GM18870 (cell line): ENCODE measurements at regions not wholly inside any gene's neighbourhood (a gene's known extent, or its start where the extent isn't known, plus 50 kb on each side); places are given as distances from the start of the nearest gene placed in this dataset.
A peak's percentile ranks its signal among the peaks of the same experiment; 100 is the strongest.
"Not testable (repeated sequence)": the region's sequence is repeated elsewhere in the genome, so short reads cannot be mapped to it uniquely, and the experiment has no call there.

ENCODE experiments used
- ATAC-seq: cut with Tn5 transposase; IDR thresholded peaks from one replicate; pipeline ENCODE4 v1.9.1; 2021; ENCODE audit warnings: moderate library complexity; ENCODE audit not compliant: unreplicated experiment

DNA sequence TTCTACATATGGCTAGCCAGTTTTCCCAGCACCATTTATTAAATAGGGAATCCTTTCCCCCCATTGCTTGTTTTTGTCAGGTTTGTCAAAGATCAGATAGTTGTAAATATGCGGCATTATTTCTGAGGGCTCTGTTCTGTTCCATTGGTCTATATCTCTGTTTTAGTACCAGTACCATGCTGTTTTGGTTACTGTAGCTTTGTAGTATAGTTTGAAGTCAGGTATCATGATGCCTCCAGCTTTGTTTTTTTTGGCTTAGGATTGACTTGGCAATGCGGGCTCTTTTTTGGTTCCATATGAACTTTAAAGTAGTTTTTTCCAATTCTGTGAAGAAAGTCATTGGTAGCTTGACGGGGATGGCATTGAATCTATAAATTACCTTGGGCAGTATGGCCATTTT lies 60.0 kb upstream of the GPC3 start:
- ATAC-seq = not testable (repeated sequence)

DNA sequence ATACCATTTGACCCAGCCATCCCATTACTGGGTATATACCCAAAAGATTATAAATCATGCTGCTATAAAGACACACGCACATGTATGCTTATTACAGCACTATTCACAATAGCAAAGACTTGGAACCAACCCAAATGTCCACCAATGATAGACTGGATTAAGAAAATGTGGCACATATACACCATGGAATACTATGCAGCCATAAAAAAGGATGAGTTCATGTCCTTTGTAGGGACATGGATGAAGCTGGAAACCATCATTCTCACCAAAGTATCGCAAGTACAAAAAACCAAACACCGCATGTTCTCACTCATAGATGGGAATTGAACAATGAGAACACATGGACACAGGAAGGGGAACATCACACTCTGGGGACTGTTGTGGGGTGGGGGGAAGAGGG lies 81.7 kb upstream of the GPC3 start:
- not testable (repeated sequence) for ATAC-seq

DNA sequence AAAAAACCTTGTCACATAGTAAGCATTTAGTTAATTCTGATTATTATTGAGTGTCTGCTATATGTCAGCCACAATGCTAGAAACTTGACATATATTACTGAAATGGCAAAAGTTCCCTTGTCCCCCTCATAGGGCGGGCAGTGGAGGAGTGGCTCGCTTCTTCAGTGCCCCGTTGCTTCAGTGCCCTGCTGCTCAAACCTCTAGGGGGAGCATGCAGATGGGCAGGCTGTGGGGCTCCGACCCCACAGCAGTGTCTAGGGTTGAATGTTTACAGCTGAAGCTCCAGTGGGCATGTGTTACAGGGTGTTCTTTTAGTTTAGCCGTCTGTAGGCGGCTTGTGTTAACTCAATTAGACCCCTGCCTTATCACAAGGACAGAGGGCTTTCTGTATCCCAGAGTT lies 86.5 kb upstream of the GPC3 start:
- ATAC-seq = not testable (repeated sequence)

DNA sequence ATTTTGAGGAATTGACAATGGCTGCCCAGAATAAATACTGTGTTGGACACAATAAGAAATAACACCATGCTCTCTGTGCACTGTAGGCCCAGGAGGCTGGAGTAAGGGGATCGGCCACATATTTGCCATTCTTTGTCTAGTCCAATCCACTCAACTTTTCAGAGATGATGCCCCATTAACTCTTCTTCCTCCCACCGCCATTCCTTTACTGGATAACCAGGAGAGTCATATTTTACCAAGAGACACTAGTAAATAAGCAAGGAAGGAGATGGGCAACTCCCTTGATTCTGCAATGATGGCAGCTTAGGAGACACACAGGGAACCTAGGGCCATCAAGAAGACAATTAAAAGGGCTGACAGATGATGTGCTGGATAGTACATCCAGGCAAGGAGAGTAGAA lies 87.9 kb upstream of the GPC3 start:
- ATAC-seq = no peak

DNA sequence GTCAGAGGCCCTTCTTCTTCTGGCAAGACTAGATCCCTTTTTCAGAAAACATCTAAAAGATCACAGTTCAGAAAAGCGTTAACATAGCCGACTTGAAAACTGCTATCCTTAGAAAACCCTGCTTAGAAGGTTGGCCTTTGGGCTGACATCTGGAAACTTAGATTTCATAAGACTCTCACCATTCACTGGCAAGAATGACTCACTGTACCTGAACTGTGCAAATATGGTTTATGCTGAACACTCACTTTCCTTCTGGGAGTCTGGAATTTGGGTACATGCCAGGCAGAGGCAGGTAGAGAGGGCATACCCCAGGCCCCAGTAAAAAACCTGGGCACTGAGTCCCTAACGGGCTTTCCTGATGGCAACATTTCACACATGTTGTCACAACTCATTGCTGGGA lies 88.8 kb upstream of the GPC3 start:
- no peak for ATAC-seq

DNA sequence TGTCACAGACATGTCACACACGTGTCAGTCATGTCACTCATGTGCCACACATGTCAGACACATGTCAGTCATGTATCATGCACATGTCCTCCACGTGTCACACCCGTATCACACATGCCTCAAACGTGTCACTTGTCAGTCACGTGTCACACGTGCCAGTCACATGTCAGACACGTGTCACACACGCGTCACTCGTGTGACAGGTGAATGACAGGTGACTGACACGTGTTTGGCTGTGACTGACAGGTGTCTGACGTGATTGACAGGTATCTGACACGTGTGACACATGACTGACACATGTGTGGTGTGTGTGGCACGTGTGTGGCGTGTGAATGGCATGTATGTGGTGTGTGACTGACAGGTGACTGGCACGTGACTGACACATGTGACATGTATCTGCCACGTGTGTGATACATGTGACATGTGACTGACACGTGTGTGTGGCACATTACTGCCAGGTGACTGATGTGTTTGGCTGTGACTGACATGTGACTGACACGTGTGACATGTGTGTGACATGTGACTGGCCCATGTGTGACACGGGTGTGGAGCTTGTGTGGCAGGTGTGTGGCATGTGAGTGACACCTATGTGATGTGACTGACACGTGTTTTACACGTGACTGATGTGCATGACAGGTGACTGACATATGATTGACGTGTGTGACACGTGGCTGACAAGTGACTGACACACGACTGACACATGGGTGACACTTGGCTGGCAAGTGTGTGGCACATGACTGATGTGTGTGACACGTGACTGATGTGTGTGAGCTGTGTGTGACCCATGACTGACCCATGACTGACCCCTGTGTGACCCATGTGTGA lies 90.7 kb upstream of the GPC3 start:
- no peak for ATAC-seq

DNA sequence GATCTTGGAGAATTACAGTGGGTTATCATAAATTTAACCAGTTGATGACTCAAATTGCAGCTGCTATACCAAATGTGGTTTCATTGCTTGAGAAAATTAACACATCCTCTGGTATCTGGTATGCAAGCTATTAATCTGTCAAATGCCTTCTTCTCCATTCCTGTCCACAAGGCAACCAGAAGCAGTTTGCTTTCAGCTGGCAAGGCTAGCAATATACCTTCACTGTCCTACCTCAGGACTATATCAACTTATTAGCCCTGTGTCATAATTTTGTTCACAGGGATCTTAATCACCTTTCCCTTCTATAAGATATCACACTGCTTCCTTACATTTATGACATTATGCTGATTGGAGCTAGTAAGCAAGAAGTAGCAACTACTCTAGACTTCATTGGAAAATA lies 110.0 kb upstream of the GPC3 start:
- no peak for ATAC-seq

DNA sequence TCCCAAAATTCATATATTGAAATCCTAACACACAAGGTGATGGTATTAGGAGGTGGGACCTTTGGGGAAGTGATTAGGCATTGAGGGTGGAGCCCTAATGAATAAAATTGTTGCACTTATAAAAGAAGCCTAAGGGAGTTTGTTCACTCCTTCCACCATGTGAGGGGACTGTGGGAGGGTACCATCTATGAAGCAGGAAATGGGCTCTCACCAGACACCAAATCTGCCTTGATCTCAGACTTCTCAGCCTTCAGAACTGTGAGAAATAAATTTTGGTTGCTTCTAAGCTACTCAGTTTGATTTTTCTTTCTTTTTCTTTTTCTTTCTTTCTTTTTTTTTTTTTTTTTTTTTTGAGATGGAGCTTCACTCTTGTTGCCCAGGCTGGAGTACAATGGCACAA lies 116.2 kb upstream of the GPC3 start:
- ATAC-seq = no peak

DNA sequence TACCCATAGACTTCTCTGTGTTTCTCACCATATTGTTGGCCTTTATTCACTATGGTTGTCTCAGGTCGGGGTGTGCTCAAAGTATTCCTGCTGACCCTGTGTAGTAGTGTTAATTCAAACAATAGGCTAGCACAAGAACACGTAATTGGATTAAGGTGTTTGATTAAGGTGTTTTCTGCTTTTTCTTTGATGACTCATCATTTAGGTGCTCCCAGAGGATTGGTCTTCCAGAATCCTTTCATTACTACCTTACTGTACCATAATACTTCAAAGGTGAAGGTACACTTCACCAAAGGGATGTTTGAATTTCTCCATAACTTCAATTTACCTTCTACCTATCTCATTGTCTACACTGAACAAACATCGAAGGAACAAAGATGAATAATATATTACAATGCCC lies 121.7 kb upstream of the CCDC160 start:
- ATAC-seq = no peak

DNA sequence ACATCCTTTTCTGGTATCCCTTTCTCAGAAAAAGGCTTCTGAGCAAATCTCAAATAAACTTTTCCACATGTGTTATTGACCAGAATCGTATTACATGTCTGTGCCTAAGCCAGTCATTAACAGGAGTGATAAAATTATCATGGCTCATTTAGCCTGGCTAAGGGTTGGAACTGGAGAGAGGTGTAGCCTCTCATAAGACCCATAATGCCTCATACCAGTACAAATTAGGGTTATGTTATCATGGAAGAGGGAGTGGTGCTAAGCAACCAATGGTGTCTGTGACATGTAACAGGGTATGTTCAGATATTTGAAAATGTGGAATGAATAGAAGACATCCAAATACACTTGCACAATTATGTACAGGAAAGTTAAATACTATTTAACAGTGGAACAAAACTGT lies 99.6 kb upstream of the CCDC160 start:
- ATAC-seq = no peak

DNA sequence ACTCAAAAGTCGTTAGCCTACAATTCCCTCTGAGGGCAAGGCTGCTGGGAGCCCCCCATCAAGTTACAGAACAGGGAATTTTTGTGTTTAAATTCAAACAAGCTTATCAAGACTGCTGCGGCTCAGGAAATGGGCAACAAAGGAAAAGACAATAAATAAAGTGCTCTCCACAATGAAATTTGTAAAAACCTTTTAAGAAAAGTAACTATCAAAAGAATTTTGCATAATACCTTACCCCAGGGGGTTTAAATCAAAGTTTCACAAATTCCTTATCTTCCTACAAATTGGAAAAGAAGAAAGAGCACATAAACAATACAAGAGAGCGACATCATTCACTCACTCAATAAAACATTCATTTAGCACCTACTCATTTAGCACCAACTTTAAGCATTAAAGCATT lies 97.9 kb upstream of the CCDC160 start:
- ATAC-seq = no peak

DNA sequence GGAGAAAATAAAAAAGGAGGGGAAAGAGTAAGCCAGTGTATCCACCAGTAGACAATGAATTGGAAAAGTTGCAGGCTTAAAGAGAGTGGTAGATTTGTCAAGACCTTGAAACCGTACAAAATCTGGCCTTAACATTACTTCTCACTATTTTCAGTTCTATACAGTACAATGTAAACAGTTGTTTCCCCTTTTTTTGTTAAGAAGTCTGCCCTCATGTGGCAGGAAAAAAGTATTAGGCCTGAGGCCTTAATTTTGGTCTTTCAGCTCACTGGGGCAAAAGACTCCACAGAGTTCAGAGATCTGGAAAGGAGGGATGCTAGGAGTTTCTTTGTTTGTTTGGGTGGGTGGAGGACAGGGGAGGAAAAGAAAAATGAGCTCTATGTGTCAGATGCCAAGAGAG lies 92.8 kb upstream of the CCDC160 start:
- ATAC-seq = peak; percentile 81

DNA sequence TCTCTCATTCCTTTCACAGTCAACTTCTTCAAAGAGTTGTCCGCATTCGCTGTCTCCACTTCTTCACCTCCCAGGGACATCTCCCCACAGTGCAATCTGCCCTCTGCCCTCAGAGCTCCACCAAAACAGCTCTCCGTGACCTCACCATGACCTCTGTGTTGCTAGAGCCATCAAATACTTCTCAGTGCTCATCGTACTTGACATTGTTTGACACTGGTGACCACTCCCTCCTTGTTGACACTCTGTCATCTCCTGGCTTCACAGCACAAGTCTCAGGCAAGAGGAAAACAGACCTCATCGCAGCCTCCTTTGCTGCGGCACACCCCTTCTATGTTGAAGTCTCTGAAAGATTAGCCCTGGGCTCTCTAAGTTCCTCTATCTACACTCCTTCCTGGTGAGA lies 90.5 kb upstream of the CCDC160 start:
- no peak for ATAC-seq

DNA sequence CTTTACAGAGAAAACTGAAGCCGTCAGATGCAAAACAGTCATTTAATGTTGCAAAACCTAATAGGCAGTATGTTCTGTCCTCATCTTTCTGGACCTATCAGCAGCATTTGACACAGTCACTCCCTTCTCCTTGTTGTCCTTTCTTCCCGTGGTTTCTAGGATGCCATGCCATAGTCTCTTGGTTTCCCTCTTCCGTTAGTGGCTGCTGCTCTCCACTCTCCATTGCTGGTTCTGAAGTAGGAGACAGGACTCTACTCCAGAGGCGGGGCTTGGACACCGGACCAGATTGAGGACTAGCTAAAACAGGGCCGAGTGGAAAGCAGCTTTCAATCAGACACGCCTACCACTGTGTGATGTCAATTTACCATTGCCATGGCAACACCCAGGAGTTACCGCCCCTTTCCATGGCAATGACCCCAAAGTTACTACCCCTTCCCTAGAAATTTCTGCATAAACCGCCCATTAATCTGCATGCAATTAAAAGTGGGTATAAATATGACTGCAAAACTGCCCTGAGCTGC lies 88.8 kb upstream of the CCDC160 start:
- ATAC-seq = no peak

DNA sequence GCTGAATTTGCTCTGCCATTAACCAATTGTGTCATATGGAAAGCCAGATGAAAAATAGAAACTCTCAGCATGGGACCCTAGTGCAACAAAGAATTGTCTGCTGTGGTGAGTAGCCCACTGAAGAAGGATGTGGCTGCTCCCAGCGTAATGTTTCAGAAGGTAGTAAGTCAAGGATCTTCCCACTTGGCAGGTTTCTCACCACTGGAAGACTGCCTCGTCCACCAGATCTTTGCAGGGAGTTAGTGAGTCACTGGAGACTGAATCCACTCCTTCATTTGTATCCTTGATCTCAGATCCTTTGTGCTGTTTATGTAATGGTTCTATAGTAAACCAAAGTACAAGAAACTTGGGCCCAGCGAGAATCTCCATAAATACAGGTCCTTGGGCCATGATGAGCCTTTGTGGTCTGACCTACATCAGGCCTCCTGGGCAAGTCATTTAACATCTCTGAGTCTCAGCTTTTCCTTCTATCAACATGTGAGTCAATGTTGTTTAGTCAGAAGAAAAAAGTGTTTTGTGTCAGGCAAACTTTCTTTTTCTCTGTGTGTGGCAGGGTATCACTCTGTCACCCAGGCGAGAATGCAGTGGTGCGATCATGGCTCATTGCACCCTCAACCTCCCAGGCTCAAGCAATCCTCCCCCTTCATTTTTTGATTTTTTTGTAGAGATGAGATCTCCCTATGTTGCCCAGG lies 78.0 kb upstream of the CCDC160 start:
- peak; percentile 45 for ATAC-seq

DNA sequence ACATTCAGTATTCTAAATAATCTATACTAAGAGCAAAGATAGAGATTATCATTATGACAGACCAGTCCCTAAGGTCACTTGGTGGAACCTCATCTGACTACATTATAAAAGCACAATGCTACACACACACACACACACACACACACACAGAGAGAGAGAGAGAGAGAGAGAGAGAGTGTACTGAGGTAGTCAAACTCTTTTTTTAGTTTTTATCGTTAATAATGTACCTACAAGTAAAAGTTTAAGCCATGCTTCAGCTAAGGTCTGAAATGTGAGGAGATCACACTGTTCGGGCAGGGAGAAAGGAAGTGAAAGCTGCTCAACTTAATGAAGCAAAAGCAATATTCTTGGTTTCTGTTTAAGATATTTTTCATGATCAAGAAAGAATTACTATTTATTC lies 75.8 kb upstream of the CCDC160 start:
- peak; percentile 85 for ATAC-seq

DNA sequence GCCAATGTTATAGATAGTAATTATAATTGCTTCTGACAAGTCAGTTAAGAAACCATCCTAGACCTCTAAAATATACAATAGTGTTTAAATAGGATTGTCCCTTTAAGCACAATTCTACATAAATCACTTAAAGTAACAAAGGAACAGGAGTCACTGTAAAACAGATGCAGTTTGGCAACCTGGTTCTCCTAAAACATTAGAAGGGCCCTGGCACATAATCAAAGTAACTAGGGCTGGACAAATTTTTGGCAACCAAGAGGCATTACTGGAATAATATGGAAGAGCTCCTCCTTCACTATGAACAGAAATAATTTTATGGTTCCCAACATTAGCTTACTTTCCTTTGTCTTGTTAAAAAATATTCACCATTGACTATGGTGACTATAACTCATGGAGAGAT lies 75.0 kb upstream of the CCDC160 start:
- no peak for ATAC-seq

DNA sequence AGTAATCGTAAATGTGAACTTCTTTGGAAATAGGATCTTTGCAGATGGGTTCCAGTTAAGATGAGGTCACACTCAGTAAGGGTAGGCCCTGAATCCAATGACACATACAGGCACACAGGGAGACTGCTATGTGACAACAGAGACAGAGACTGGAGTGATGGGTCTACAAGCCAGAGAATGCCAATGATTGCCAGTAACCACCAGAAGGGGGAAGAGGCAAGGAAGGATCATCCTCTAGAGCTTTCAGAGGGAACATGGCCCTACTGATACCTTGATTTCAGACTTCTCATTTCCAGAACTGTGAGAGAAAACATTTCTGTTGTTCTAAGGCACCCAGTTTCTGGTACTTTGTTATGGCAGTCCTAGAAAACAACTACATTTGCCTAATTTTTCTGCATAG lies 73.1 kb upstream of the CCDC160 start:
- no peak for ATAC-seq

DNA sequence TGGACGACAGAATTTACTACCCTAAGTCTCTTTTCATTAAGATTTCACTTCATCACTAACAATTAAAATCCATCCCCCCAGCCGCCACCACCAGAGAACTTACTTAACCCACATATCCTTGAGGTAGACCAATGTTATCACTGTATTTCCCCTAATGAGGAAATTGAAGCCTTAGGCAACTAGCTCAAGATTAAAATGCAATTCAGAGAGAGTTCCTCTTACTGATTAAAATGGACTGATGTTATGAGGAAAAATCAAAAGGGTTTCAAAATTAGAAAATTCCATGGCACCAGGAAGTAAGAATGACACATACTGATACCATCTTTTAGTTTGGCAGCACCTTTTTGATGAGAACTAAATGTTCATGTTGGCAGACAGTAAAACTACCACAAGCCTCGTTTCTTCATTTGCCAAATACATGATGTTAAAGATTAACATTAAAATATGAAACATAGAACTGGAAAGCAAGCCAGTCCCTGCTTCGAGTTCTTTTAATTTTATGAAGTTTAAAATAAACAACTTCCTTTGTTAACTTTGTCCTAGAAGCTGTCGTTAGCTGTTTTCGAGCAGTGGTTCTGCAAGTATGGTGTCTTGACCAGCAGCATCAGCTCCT lies 69.3 kb upstream of the CCDC160 start:
- no peak for ATAC-seq

DNA sequence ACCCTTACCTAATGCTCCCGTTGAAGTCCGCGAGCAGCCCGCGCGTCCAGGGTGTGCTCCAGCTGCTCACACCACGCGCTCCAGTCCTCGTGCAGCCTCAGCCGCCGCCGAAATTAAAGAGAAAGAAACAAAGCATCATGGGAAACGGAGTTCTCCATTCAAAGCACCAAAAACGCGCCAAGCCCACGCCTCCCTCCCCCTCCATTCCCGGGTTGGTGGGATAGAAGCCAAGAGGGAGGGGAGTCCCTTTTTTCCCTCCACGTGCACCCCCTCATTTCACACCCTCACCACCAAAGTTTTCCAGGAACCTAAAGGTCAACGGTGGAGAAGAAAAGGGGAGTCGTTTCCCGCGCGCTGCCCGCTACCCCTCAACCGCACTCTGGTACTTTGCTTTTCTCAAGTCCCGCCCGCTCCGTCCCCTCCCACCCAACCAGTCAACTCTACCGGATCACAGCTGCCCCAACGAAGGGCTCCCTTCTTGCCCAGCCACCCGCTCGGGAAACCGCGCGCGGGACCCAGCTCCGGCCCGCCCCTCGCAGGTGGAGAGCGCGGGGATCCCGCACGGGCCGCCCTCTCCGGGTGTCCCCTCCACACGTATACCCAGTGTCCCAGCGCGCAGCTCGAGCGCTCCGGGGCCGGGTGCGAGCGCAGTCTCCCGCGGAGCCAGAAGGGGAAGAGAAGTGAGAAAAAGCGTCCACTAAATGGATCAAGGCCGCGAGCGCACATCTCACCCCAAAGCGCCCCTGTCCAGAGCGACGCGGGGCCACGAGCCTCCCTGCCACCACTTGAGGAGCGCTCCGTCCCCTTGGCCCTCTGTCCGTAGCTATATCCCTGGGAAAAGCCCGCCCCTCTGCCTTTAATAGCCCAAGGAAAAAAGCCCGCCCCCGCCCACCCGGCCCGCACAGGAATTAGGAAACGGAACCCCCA lies 65.1 kb upstream of the CCDC160 start:
- no peak for ATAC-seq
